Hindlimb muscle (tissue), 1 donor: ENCODE measurements at regions not wholly inside any gene's neighbourhood (a gene's known extent, or its start where the extent isn't known, plus 50 kb on each side); places are given as distances from the start of the nearest gene placed in this dataset.
"Not testable (repeated sequence)": the region's sequence is repeated elsewhere in the genome, so short reads cannot be mapped to it uniquely, and the experiment has no call there.

Experiments used
- DNase-seq: peaks from one replicate; pipeline ENCODE4 v3.0.0-alpha.2; 2013

DNA sequence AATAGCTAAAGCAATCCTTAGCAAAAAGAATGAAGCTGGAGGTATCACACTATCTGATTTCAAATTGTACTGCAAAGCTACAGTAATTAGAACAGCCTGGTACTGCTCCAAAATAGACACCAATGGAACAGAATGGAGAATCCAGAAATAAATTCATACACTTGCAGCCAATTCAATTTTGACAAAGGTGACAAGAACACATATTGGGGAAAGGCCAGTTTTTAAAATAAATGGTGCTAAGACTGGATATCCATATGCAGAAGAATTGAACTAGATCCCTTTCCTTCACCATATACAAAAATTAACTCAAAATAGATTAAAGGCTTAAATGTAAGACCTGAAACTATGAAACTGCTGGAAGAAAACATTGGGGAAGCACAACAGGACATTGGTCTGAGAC lies 748.5 kb downstream of the DNAJB9 start:
- DNase-seq, result no peak

DNA sequence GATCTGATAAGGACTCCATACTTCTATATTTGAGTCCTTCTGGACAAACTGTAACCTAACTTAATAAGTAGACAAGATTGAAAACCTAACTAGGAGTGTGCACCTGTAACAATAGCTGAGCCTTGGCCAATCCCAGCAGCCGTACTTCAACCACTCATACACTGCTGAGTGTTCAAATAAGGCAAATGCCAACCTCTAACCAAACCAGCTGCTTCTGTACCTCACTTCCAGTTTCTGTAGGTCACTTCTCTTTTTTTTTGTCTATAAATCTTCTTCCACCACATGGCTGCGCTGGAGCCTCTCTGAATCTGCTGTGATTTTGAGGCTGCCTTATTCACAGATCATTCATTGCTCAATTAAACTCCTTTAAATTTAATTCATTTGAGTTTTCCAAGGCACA lies 753.2 kb downstream of the DNAJB9 start:
- no peak for DNase-seq

- no peak for DNase-seq
Measured at GRCh38 chr7:109331423-109331822, 761.7 kb downstream of the DNAJB9 start.

DNA sequence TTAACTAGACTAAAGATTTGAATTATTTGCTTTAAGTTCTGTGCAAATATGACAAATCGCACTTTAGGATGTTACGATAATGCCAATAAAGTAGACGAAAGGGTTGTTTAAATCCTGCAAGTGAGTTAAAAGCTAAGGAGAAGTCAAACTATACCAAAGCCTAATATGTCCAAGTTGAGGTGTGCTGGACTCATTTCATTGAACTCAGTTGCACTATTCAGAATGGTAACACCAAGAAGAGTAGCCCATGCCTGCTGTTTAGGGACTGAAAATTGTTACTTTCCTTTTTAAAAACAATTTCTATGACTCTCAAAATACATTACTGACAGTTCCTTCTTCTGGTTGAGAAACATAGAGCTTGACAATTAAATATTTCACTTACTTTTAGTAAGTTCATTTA lies 766.3 kb downstream of the DNAJB9 start:
- no peak for DNase-seq

GRCh38 chr7:109336531-109336930 lies 766.9 kb downstream of the DNAJB9 start:
- no peak for DNase-seq

DNA sequence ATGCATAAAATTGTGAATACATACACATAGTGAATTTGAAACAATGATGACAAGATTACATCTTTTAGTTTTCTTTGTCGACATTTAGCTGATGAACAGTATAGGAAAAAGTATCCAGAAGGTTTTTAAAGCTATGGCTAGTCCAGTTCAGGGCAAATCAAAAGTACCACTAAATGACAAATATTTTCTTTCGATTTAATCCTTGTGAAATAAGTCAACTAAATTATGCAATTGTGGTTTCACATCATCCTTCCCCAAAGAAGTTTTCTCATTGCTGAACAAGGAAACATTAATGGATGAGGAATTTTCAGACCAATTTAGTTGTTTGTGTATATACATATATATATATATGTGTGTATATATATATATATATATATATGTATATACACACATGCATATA lies 774.0 kb downstream of the DNAJB9 start:
- DNase-seq, result no peak

DNA sequence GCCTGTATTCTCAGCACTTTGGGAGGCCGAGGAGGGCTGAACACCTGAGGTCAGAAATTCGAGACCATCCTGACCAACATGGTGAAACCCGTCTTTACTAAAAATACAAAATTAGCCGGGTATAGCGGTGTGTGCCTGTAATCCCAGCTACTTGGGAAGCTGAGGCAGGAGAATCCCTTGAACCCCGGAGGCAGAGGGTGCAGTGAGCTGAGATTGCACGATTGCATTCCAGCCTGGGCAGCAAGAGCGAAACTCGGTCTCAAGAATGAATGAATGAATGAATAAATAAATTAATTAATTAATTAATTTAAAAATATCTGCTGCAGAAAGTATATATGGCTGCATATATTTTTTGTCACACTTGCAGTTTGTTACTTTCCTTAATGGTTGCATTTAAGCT lies 781.8 kb downstream of the DNAJB9 start:
- no peak for DNase-seq

- DNase-seq, result no peak
Measured at GRCh38 chr7:109354000-109354399, 784.3 kb downstream of the DNAJB9 start.

GRCh38 chr7:109354552-109354951 lies 784.9 kb downstream of the DNAJB9 start:
- DNase-seq, result no peak

GRCh38 chr7:109375823-109376222 lies 806.1 kb downstream of the DNAJB9 start:
- no peak for DNase-seq

GRCh38 chr7:109376576-109376975 lies 806.9 kb downstream of the DNAJB9 start:
- no peak for DNase-seq

DNA sequence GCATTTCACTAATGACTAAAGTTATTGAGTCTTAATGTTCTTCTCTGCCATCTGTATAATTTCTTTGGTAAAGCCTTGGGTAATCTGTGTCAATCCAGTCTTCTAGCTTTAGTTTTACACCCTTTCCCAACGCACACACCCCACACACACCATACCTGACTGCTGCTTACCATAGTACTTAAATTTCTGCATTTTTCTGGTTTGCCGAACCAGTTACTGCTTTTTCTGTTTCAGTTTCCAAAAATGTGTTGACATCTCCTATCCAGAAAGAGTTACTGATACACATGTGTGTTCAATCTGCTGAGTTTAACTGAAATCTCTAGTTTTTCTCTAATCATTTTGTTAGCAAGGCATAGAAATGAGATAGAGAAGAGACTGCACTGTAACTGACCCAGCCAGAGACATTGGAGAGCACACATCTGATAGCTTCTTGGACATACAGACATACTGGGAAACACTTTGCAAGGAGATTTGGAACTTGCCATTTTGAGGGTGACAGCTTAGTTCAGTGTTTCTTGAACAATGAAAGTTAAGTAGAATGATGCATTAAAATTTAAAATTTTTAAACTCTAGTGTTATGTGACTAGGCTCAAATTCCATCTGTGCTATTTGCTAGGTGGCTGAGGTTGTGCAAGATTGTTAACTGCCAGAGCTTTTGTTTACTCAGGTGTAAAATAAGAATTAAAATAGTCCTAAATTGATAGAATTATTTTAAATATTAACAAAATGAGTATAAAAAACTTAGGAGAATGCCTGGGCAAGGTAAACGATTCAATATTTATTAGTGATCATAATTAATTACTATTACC lies 807.6 kb downstream of the DNAJB9 start:
- no peak for DNase-seq

- DNase-seq, result no peak
Measured at GRCh38 chr7:109386959-109387358, 817.3 kb downstream of the DNAJB9 start.

- DNase-seq, result no peak
Measured at GRCh38 chr7:109387530-109387929, 817.9 kb downstream of the DNAJB9 start.

DNA sequence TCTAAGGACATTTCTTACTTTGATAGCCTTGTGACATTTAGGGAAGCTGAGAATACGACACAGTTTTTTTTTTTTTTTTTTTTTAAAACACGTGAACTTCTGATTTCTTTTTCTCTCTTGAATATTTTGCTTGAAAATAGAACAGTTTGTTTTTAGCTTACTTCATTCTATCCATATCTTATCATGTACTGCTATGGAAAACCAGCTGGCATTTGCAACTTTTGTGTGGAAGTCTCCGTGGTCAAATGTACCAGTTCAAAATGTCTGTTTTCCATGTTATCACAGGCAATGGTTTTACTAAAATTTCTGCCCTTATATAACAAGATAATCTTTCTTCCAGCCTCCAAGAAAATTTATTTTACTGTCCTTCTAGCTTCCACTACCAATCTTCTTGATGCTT lies 821.6 kb downstream of the DNAJB9 start:
- DNase-seq, result no peak

GRCh38 chr7:109402107-109402506 lies 832.4 kb downstream of the DNAJB9 start:
- no peak for DNase-seq

- DNase-seq, result no peak
Measured at GRCh38 chr7:109407756-109408155, 838.1 kb downstream of the DNAJB9 start.

DNA sequence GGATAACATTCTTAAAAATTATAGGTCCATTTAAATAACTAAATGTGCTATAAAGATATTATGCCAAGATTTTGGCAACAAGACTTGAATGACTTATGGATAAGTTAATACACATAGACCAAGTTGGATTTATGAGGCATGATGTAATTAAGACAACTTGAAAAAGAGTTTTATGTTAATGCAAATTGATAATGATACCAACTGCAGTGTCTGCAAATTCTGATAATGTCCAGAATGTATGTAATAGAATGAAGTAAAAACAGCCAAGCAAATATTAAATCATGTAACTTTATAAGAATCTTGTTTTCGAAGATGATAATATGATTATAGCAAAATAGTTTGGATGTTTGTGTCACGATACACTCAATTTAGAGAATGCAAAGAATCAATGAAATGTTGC lies 868.3 kb downstream of the DNAJB9 start:
- no peak for DNase-seq

DNA sequence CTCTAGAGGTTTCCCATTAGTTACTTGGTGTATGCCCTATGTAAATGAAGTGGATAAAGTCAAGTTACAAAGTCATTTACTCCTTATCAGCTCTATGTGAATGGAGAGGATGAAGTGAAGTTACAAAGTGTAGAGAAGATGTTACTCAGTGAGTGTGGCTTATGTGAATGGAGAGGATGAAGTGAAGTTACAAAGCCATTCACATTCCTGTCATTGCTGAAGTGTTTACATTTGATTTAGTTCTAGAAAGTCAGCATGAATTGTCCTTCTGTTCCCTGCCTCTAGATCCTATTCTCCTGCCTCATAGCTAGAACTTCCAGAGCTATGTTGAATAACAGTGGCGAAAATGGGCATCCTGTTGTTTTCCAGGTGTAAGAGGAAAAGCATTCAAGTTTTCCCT lies 880.1 kb downstream of the DNAJB9 start:
- no peak for DNase-seq

- no peak for DNase-seq
Measured at GRCh38 chr7:109456116-109456515, 886.4 kb downstream of the DNAJB9 start.

DNA sequence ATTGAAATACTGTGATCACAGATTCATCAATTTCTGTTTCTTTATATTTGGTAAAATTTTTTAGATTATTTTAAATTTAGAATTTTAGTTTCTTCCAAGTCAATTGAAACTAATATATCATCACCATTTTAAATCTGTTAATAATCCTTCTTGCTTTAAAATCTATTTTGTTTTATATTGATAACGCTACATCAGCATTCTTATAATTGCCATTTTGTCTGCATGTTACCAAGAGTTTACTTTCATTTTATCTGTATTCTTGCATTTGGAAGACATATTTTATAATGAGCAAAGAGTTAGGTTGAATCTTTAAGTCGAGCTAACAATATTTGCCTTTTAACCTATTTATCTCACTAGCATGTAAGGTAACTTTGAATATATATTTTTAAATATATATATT lies 890.6 kb downstream of the DNAJB9 start:
- DNase-seq, result no peak

DNA sequence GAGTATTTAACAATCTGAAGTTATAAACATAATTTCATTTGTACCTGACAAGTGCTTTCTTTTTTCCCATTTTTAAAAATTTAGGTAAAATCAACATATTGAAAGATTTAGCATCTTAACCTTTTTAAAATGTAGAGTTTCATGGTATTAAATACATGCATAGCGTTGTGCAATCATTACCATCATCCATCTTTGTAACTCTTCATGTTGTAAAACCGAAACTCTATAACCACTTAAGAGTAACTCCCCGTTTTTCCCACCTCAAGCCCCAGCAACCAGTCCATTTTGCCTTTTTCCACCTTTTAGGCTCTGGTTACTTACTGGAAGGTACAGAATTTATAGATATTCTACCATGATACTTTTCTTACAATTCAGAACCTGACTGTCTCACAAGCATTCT lies 892.5 kb downstream of the DNAJB9 start:
- no peak for DNase-seq

GRCh38 chr7:109467729-109468128 lies 898.1 kb downstream of the DNAJB9 start:
- DNase-seq, result not testable (repeated sequence)

DNA sequence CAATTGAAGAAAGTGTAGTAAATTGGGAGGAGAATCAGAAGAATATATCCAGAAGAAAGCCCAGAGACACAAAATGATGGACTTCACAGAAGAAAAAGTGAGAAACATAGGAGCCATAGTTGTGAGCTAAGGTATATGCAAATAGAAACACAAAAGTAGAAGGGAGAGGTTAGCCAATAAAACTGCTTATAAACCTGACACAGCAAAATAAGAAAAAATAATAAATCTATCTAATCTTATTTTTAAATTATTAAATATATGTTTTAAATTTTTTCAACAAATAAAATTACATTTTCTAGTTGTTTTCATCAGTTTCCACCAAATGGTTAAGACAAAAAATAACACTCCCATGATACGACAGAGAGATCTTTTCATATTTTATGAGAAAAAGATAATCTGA lies 903.5 kb downstream of the DNAJB9 start:
- DNase-seq, result no peak

GRCh38 chr7:109476409-109476808 lies 906.7 kb downstream of the DNAJB9 start:
- DNase-seq, result no peak
